Trophoblast cell (in vitro differentiated cells and primary cell): ENCODE measurements at regions not wholly inside any gene's neighbourhood (a gene's known extent, or its start where the extent isn't known, plus 50 kb on each side); places are given as distances from the start of the nearest gene placed in this dataset.

ENCODE experiments used
- DNase-seq, 2 donors: peaks; one replicate each; pipeline ENCODE4 v3.0.0-alpha.2; 2016
- H2AFZ ChIP-seq: 2 replicates; pipeline ENCODE4 v1.6.1; 2013; ENCODE audit warnings: low read length, moderate library complexity, mild to moderate bottlenecking; ENCODE audit not compliant: insufficient read depth, poor library complexity
- H2AK5ac ChIP-seq: 2 replicates; pipeline ENCODE4 v1.6.1; 2013; ENCODE audit warnings: mild to moderate bottlenecking, low read length
- H2BK120ac ChIP-seq: 2 replicates; pipeline ENCODE4 v1.6.1; 2013; ENCODE audit warnings: low read length, mild to moderate bottlenecking, moderate library complexity; ENCODE audit not compliant: insufficient read depth, poor library complexity
- H2BK12ac ChIP-seq: 2 replicates; pipeline ENCODE4 v1.6.1; 2013; ENCODE audit warnings: mild to moderate bottlenecking, low read length, moderate library complexity
- H2BK5ac ChIP-seq: 2 replicates; pipeline ENCODE4 v1.6.1; 2013; ENCODE audit warnings: low read length, low read depth, moderate library complexity, mild to moderate bottlenecking; ENCODE audit not compliant: poor library complexity
- H3K14ac ChIP-seq: 2 replicates; pipeline ENCODE4 v1.6.1; 2013; ENCODE audit warnings: mild to moderate bottlenecking, low read length
- H3K18ac ChIP-seq: 2 replicates; pipeline ENCODE4 v1.6.1; 2013; ENCODE audit warnings: mild to moderate bottlenecking, low read length
- H3K23ac ChIP-seq: 2 replicates; pipeline ENCODE4 v1.6.1; 2013; ENCODE audit warnings: low read length
- H3K27ac ChIP-seq: 2 replicates; pipeline ENCODE4 v1.5.1; 2013; ENCODE audit warnings: low read depth, mild to moderate bottlenecking, inconsistent platforms, low read length, moderate library complexity
- H3K27me3 ChIP-seq: 2 replicates; pipeline ENCODE4 v1.6.1; 2013; ENCODE audit warnings: inconsistent platforms, mild to moderate bottlenecking, low read length, moderate library complexity; ENCODE audit not compliant: insufficient read depth
- H3K36me3 ChIP-seq, 2 experiments: 1 replicate in 1 of 2; 2 replicates in 1 of 2; pipeline ENCODE4 v1.6.1; 2013; ENCODE audit warnings: low read length in 2 of 2, mild to moderate bottlenecking in 2 of 2, moderate library complexity in 1 of 2; ENCODE audit not compliant: insufficient read depth in 2 of 2, control insufficient read depth in 1 of 2
- H3K4ac ChIP-seq: 2 replicates; pipeline ENCODE4 v1.6.1; 2013; ENCODE audit warnings: low read depth, mild to moderate bottlenecking, low read length, moderate library complexity
- H3K4me1 ChIP-seq, 2 experiments: 1 replicate in 1 of 2; 2 replicates in 1 of 2; pipeline ENCODE4 v1.6.1; 2013; ENCODE audit warnings: low read length in 2 of 2, mild to moderate bottlenecking in 2 of 2, moderate library complexity in 1 of 2; ENCODE audit not compliant: insufficient read depth in 2 of 2, control insufficient read depth in 1 of 2
- H3K4me2 ChIP-seq: 2 replicates; pipeline ENCODE4 v1.6.1; 2013; ENCODE audit warnings: inconsistent platforms, mild to moderate bottlenecking, low read length, moderate library complexity
- H3K4me3 ChIP-seq: 2 replicates; pipeline ENCODE4 v1.5.1; 2013; ENCODE audit warnings: mild to moderate bottlenecking, low read depth, low read length, inconsistent platforms
- H3K79me1 ChIP-seq: one replicate; pipeline ENCODE4 v1.6.1; 2013; ENCODE audit warnings: low read length
- H3K79me2 ChIP-seq: 2 replicates; pipeline ENCODE4 v1.6.1; 2013; ENCODE audit warnings: low read length, mild to moderate bottlenecking; ENCODE audit not compliant: control insufficient read depth, insufficient read depth, poor library complexity
- H3K9ac ChIP-seq: 2 replicates; pipeline ENCODE4 v1.6.1; 2013; ENCODE audit warnings: mild to moderate bottlenecking, low read length
- H3K9me3 ChIP-seq: 2 replicates; pipeline ENCODE4 v1.6.1; 2013; ENCODE audit warnings: low read depth, mild to moderate bottlenecking, control low read depth, inconsistent platforms, low read length; ENCODE audit not compliant: insufficient read depth
- H4K12ac ChIP-seq: 2 replicates; pipeline ENCODE4 v1.6.1; 2013; ENCODE audit warnings: low read depth, mild to moderate bottlenecking, low read length, moderate library complexity
- H4K8ac ChIP-seq: 2 replicates; pipeline ENCODE4 v1.6.1; 2013; ENCODE audit warnings: low read depth, mild to moderate bottlenecking, low read length, moderate library complexity
- H4K91ac ChIP-seq: one replicate; pipeline ENCODE4 v1.6.1; 2013; ENCODE audit warnings: low read depth, mild to moderate bottlenecking, low read length, moderate library complexity
- WGBS: extraction: QIAGEN DNeasy Blood & Tissue Kit; methylation state at CpG from one replicate; pipeline ENCODE4 v1.1.7; 2013; ENCODE audit warnings: missing lambda C conversion rate; ENCODE audit not compliant: insufficient read length, insufficient coverage; ENCODE audit errors: extremely low coverage; 5-methylcytosine and 5-hydroxymethylcytosine counted together

DNA sequence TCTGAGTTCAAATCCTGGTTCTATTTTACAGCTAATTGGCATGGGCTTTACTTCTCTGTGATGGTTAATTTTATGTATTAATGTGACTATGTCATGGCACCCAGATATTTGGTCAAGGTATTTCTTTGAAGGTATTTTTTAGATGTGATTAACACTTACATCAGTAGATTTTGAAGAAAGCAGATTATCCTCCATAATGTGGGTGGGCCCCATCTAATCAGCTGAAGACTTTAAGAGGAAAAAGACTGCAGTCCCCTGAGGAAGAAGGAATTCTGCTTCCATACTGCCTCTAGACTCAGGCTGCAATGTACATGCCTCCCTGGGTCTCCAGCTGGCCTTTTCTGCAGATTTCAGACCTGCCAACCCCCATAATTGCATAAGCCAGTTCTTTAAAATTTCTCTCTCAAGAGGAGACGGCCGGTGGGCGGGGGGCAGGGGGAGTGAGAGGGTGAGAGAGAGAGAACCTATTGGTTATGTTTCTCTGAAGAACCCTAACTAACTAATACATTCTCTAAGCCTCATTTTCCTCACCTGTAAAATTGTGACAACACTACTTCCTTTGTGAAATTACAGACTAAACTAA is 338.2 kb upstream of the PRDM1 start:
- WGBS: no CpG with 5 or more reads among the region's 3 CpGs
- H4K91ac ChIP-seq: no peak overlapping the region

DNA sequence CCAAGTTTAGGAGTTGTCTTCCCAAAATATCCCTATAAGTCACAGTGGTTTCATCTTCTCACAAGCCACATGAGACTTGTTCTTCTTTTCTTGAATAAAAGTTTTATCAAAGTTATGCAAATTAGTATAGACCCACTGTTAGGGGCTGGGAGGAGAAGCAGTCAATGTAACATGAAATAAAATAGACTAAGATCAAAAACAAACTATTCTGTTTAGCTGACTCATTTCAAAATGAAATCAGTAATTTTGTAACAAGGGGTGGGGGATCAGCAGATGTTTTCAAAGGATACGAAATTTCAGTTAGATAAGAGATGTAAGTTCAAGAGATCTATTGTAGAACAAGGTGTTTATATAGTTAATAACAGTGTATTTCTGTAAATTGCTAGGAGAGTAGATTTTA is 339.6 kb upstream of the PRDM1 start:
- Histone ChIP-seq H4K8ac (no peak overlapping the region), H2BK5ac (no peak overlapping the region), H3K79me2 (no peaks in the 10 kb centered on the region), H4K91ac (no peak overlapping the region), H2BK120ac (no peak overlapping the region), H2AK5ac (no peak overlapping the region), H3K27me3 (no peaks in the 10 kb centered on the region), H4K12ac (no peak overlapping the region), H3K18ac (no peak overlapping the region), H3K4me2 (no peak overlapping the region), H3K27ac (no peak overlapping the region), H3K14ac (no peak overlapping the region), H2BK12ac (no peak overlapping the region), H3K79me1 (no peaks in the 10 kb centered on the region), H3K9ac (no peak overlapping the region), H2AFZ (no peak overlapping the region), H3K36me3 (no peaks in the 10 kb centered on the region), H3K4me3 (no peak overlapping the region), H3K9me3 (no peaks in the 10 kb centered on the region), H3K4me1 (peaks cover 0 to 3% of the 10 kb centered on the region in 2 experiments), H3K23ac (no peak overlapping the region), H3K4ac (no peak overlapping the region)
- DNase-seq: no peak
- no CpG with 5 or more reads among the region's 1 CpG for WGBS

More for the DNA sequence above, 338.2 kb upstream of the PRDM1 start:
- H4K8ac ChIP-seq: no peak overlapping the region
- no peaks in the 10 kb centered on the region for H3K27me3 ChIP-seq
- no peak overlapping the region for H4K12ac ChIP-seq
- H3K79me2 ChIP-seq: no peaks in the 10 kb centered on the region
- no peak overlapping the region for H3K4me2 ChIP-seq
- no peaks in the 10 kb centered on the region for H3K36me3 ChIP-seq
- peak in 1 of 2 donors; percentile 34 for DNase-seq
- H3K4me1 ChIP-seq: peaks cover 0 to 3% of the 10 kb centered on the region in 2 experiments
- no peak overlapping the region for H2AFZ ChIP-seq
- H3K18ac ChIP-seq: no peak overlapping the region
- H3K27ac ChIP-seq: no peak overlapping the region
- H2BK12ac ChIP-seq: no peak overlapping the region
- no peak overlapping the region for H3K14ac ChIP-seq
- H3K79me1 ChIP-seq: no peaks in the 10 kb centered on the region
- no peak overlapping the region for H3K4me3 ChIP-seq
- H3K23ac ChIP-seq: no peak overlapping the region
- no peak overlapping the region for H3K4ac ChIP-seq
- H3K9me3 ChIP-seq: no peaks in the 10 kb centered on the region
- H3K9ac ChIP-seq: no peak overlapping the region
- H2BK120ac ChIP-seq: no peak overlapping the region
- no peak overlapping the region for H2BK5ac ChIP-seq
- H2AK5ac ChIP-seq: no peak overlapping the region

DNA sequence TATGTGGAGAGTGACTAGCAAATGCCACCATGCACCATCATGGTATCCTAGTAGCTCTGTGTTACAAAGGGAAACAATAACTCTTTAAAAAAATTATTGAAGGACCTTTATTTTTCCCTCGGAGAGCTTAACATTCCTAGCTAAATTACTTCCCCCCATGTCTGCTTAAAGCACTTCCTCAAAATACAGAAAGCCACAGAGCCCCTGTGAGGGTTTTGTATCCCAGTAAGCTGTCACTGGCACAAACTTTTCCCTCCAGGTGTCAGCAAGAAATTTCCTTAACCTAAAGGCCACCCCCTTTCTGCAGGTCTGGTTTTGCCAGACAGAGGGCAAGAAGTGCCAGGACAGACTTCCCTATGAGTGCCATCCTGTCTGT is 340.0 kb upstream of the PRDM1 start:
- no peaks in the 10 kb centered on the region for H3K79me2 ChIP-seq
- no peak overlapping the region for H2BK120ac ChIP-seq
- H3K27ac ChIP-seq: no peak overlapping the region
- H3K18ac ChIP-seq: no peak overlapping the region
- H3K36me3 ChIP-seq: no peaks in the 10 kb centered on the region
- no peak overlapping the region for H2BK5ac ChIP-seq
- H3K4me3 ChIP-seq: no peak overlapping the region
- no peak overlapping the region for H3K23ac ChIP-seq
- peaks cover 0 to 3% of the 10 kb centered on the region in 2 experiments for H3K4me1 ChIP-seq
- H3K27me3 ChIP-seq: no peaks in the 10 kb centered on the region
- H2AK5ac ChIP-seq: no peak overlapping the region
- no CpG with 5 or more reads among the region's 1 CpG for WGBS
- no peak overlapping the region for H2AFZ ChIP-seq
- no peak overlapping the region for H4K8ac ChIP-seq
- no peaks in the 10 kb centered on the region for H3K9me3 ChIP-seq
- no peaks in the 10 kb centered on the region for H3K79me1 ChIP-seq
- no peak overlapping the region for H3K14ac ChIP-seq
- no peak overlapping the region for H3K9ac ChIP-seq
- H3K4me2 ChIP-seq: no peak overlapping the region
- H4K12ac ChIP-seq: no peak overlapping the region
- H3K4ac ChIP-seq: no peak overlapping the region
- H2BK12ac ChIP-seq: no peak overlapping the region
- H4K91ac ChIP-seq: no peak overlapping the region
- no peak for DNase-seq

DNA sequence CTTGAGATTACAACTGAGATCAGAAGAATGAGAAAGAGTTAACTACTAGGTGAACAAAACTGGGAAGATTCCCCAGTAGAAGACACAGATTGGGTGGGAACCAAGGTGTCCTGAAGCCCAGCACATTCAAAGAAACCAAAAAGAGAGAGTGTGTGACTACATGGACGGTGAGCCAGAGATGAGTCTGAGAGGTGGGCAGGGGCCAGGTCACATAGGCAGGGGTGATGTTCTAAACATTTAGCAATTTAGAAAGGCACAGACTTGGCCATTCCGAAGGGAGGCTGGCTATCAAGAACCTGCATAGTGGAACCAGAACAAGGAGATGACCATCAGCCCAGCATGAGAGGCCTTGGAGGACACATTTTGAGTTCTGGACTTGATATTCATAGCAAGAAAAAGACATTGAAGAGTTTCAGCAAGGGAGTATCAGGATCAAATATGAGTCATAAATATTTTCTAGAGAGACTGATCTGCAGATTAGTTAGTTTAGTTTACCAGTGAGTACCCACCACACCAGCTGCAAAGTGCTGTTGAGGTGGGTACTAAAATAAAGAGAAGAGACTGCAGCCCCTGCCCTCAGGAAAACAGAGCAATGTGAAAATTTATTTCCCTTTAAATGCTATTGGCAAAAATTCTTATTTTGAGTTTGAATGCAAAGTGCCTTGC is 340.5 kb upstream of the PRDM1 start:
- H3K4me1 ChIP-seq: peaks cover 0 to 3% of the 10 kb centered on the region in 2 experiments
- H3K27ac ChIP-seq: no peak overlapping the region
- H2AK5ac ChIP-seq: no peak overlapping the region
- H3K36me3 ChIP-seq: no peaks in the 10 kb centered on the region
- H3K18ac ChIP-seq: no peak overlapping the region
- no peak overlapping the region for H2AFZ ChIP-seq
- no peak overlapping the region for H2BK120ac ChIP-seq
- H2BK12ac ChIP-seq: no peak overlapping the region
- no peak overlapping the region for H3K4ac ChIP-seq
- no peak overlapping the region for H4K12ac ChIP-seq
- H3K9me3 ChIP-seq: no peaks in the 10 kb centered on the region
- no peak overlapping the region for H3K4me2 ChIP-seq
- no peak overlapping the region for H4K8ac ChIP-seq
- H3K27me3 ChIP-seq: no peaks in the 10 kb centered on the region
- H3K79me2 ChIP-seq: no peaks in the 10 kb centered on the region
- DNase-seq: no peak
- no peak overlapping the region for H3K14ac ChIP-seq
- no peak overlapping the region for H3K4me3 ChIP-seq
- no peak overlapping the region for H2BK5ac ChIP-seq
- no CpG with 5 or more reads among the region's 2 CpGs for WGBS
- H3K79me1 ChIP-seq: no peaks in the 10 kb centered on the region
- H4K91ac ChIP-seq: no peak overlapping the region
- no peak overlapping the region for H3K23ac ChIP-seq
- no peak overlapping the region for H3K9ac ChIP-seq
